ENCODE measurements at regions not wholly inside any gene's neighbourhood (a gene's known extent, or its start where the extent isn't known, plus 50 kb on each side); places are given as distances from the start of the nearest gene placed in this dataset.
"Not testable (repeated sequence)": the region's sequence is repeated elsewhere in the genome, so short reads cannot be mapped to it uniquely, and the experiment has no call there.

- H3K27ac ChIP-seq (ENCODE audit: low read depth, low read length) = no peak overlapping the region
- H3K27me3 ChIP-seq (ENCODE audit: insufficient read depth, low read length) = no peaks in the 10 kb centered on the region
- H3K4me3 ChIP-seq (ENCODE audit: low read length) = no peak overlapping the region
- no peak overlapping the region for H3K9ac ChIP-seq (ENCODE audit: low read depth, low read length)
- H3K9me3 ChIP-seq (ENCODE audit: insufficient read depth, low read depth, low read length) = peaks cover 14% of the 10 kb centered on the region
- H3K4me1 ChIP-seq (ENCODE audit: insufficient read depth, low read length) = no peaks in the 10 kb centered on the region
- H3K36me3 ChIP-seq (ENCODE audit: insufficient read depth, low read length) = no peaks in the 10 kb centered on the region
- WGBS = 96% methylated on average over 2 of the region's 2 CpGs
Measured at GRCh38 chr5:113721171-113721570, 207.7 kb downstream of the YTHDC2 start.

GRCh38 chr5:113723021-113723420, 209.5 kb downstream of the YTHDC2 start:
- Histone ChIP-seq H3K9me3 (ENCODE audit: insufficient read depth, low read depth, low read length) (peaks cover 2% of the 10 kb centered on the region; the same call in 1 of the 2 replicates), H3K27me3 (ENCODE audit: insufficient read depth, low read length) (no peaks in the 10 kb centered on the region), H3K4me3 (ENCODE audit: low read length) (no peak overlapping the region), H3K36me3 (ENCODE audit: insufficient read depth, low read length) (no peaks in the 10 kb centered on the region), H3K4me1 (ENCODE audit: insufficient read depth, low read length) (no peaks in the 10 kb centered on the region), H3K9ac (ENCODE audit: low read depth, low read length) (no peak overlapping the region), H3K27ac (ENCODE audit: low read depth, low read length) (no peak overlapping the region)
- WGBS = 93% methylated on average over 6 of the region's 6 CpGs

- Histone ChIP-seq H3K4me3 (ENCODE audit: low read length) (no peak overlapping the region), H3K9ac (ENCODE audit: low read depth, low read length) (no peak overlapping the region), H3K27me3 (ENCODE audit: insufficient read depth, low read length) (no peaks in the 10 kb centered on the region), H3K9me3 (ENCODE audit: insufficient read depth, low read depth, low read length) (no peaks in the 10 kb centered on the region), H3K4me1 (ENCODE audit: insufficient read depth, low read length) (no peaks in the 10 kb centered on the region), H3K27ac (ENCODE audit: low read depth, low read length) (no peak overlapping the region), H3K36me3 (ENCODE audit: insufficient read depth, low read length) (no peaks in the 10 kb centered on the region)
- 87% methylated on average over 1 of the region's 1 CpG for WGBS
Measured at GRCh38 chr5:113735751-113736150, 222.3 kb downstream of the YTHDC2 start.

GRCh38 chr5:113742176-113742575, 228.7 kb downstream of the YTHDC2 start:
- Histone ChIP-seq H3K4me1 (ENCODE audit: insufficient read depth, low read length) (no peaks in the 10 kb centered on the region), H3K9ac (ENCODE audit: low read depth, low read length) (no peak overlapping the region), H3K27ac (ENCODE audit: low read depth, low read length) (no peak overlapping the region), H3K9me3 (ENCODE audit: insufficient read depth, low read depth, low read length) (no peaks in the 10 kb centered on the region), H3K27me3 (ENCODE audit: insufficient read depth, low read length) (no peaks in the 10 kb centered on the region), H3K36me3 (ENCODE audit: insufficient read depth, low read length) (no peaks in the 10 kb centered on the region), H3K4me3 (ENCODE audit: low read length) (no peak overlapping the region)
- 92% methylated on average over 4 of the region's 4 CpGs for WGBS

GRCh38 chr5:113742639-113743038, 229.1 kb downstream of the YTHDC2 start:
- Histone ChIP-seq H3K4me1 (ENCODE audit: insufficient read depth, low read length) (no peaks in the 10 kb centered on the region), H3K4me3 (ENCODE audit: low read length) (no peak overlapping the region), H3K27me3 (ENCODE audit: insufficient read depth, low read length) (no peaks in the 10 kb centered on the region), H3K9me3 (ENCODE audit: insufficient read depth, low read depth, low read length) (no peaks in the 10 kb centered on the region), H3K36me3 (ENCODE audit: insufficient read depth, low read length) (no peaks in the 10 kb centered on the region), H3K9ac (ENCODE audit: low read depth, low read length) (no peak overlapping the region), H3K27ac (ENCODE audit: low read depth, low read length) (no peak overlapping the region)
- WGBS = 5% methylated on average over 1 of the region's 1 CpG

- Histone ChIP-seq H3K27me3 (ENCODE audit: insufficient read depth, low read length) (no peaks in the 10 kb centered on the region), H3K4me3 (ENCODE audit: low read length) (no peak overlapping the region), H3K36me3 (ENCODE audit: insufficient read depth, low read length) (no peaks in the 10 kb centered on the region), H3K27ac (ENCODE audit: low read depth, low read length) (no peak overlapping the region), H3K4me1 (ENCODE audit: insufficient read depth, low read length) (no peaks in the 10 kb centered on the region; the same call in 1 of the 2 replicates), H3K9me3 (ENCODE audit: insufficient read depth, low read depth, low read length) (no peaks in the 10 kb centered on the region), H3K9ac (ENCODE audit: low read depth, low read length) (no peak overlapping the region)
- 96% methylated on average over 2 of the region's 2 CpGs for WGBS
Measured at GRCh38 chr5:113748403-113748802, 234.9 kb downstream of the YTHDC2 start.

GRCh38 chr5:113749334-113749733, 235.8 kb downstream of the YTHDC2 start:
- Histone ChIP-seq H3K9ac (ENCODE audit: low read depth, low read length) (no peak overlapping the region), H3K4me1 (ENCODE audit: insufficient read depth, low read length) (no peaks in the 10 kb centered on the region; the same call in 1 of the 2 replicates), H3K27me3 (ENCODE audit: insufficient read depth, low read length) (no peaks in the 10 kb centered on the region), H3K27ac (ENCODE audit: low read depth, low read length) (no peak overlapping the region), H3K36me3 (ENCODE audit: insufficient read depth, low read length) (no peaks in the 10 kb centered on the region), H3K9me3 (ENCODE audit: insufficient read depth, low read depth, low read length) (no peaks in the 10 kb centered on the region), H3K4me3 (ENCODE audit: low read length) (no peak overlapping the region)
- WGBS = 91% methylated on average over 1 of the region's 1 CpG

GRCh38 chr5:113753182-113753581, 239.7 kb downstream of the YTHDC2 start:
- not testable (repeated sequence) for H3K27ac ChIP-seq (ENCODE audit: low read depth, low read length); H3K9ac ChIP-seq (ENCODE audit: low read depth, low read length); H3K4me1 ChIP-seq (ENCODE audit: insufficient read depth, low read length); H3K27me3 ChIP-seq (ENCODE audit: insufficient read depth, low read length); H3K9me3 ChIP-seq (ENCODE audit: insufficient read depth, low read depth, low read length); H3K36me3 ChIP-seq (ENCODE audit: insufficient read depth, low read length); H3K4me3 ChIP-seq (ENCODE audit: low read length)
- 77% methylated on average over 20 of the region's 20 CpGs for WGBS

GRCh38 chr5:113755516-113755915, 242.0 kb downstream of the YTHDC2 start:
- Histone ChIP-seq H3K4me3 (ENCODE audit: low read length) (no peak overlapping the region), H3K9ac (ENCODE audit: low read depth, low read length) (no peak overlapping the region), H3K27ac (ENCODE audit: low read depth, low read length) (no peak overlapping the region), H3K9me3 (ENCODE audit: insufficient read depth, low read depth, low read length) (0 out of 2 replicates have a peak, but pooled peaks cover 2% of the 10 kb centered on the region), H3K4me1 (ENCODE audit: insufficient read depth, low read length) (peaks cover 4% of the 10 kb centered on the region; the same call in 1 of the 2 replicates), H3K36me3 (ENCODE audit: insufficient read depth, low read length) (no peaks in the 10 kb centered on the region), H3K27me3 (ENCODE audit: insufficient read depth, low read length) (no peaks in the 10 kb centered on the region)
- WGBS = 99% methylated on average over 3 of the region's 3 CpGs

GRCh38 chr5:113757508-113757907, 244.0 kb downstream of the YTHDC2 start:
- Histone ChIP-seq H3K36me3 (ENCODE audit: insufficient read depth, low read length) (no peaks in the 10 kb centered on the region), H3K27me3 (ENCODE audit: insufficient read depth, low read length) (no peaks in the 10 kb centered on the region), H3K4me1 (ENCODE audit: insufficient read depth, low read length) (peaks cover 8% of the 10 kb centered on the region; the same call in 1 of the 2 replicates), H3K4me3 (ENCODE audit: low read length) (no peak overlapping the region), H3K9ac (ENCODE audit: low read depth, low read length) (no peak overlapping the region), H3K9me3 (ENCODE audit: insufficient read depth, low read depth, low read length) (0 out of 2 replicates have a peak, but pooled peaks cover 2% of the 10 kb centered on the region), H3K27ac (ENCODE audit: low read depth, low read length) (no peak overlapping the region)
- WGBS = 100% methylated on average over 2 of the region's 2 CpGs

GRCh38 chr5:113759505-113759904, 246.0 kb downstream of the YTHDC2 start:
- H3K27me3 ChIP-seq (ENCODE audit: insufficient read depth, low read length) = no peaks in the 10 kb centered on the region
- WGBS = 90% methylated on average over 2 of the region's 2 CpGs
- H3K9ac ChIP-seq (ENCODE audit: low read depth, low read length) = no peak overlapping the region
- H3K4me1 ChIP-seq (ENCODE audit: insufficient read depth, low read length) = peaks cover 8% of the 10 kb centered on the region; the same call in 1 of the 2 replicates
- 0 out of 2 replicates have a peak, but pooled peaks cover 2% of the 10 kb centered on the region for H3K9me3 ChIP-seq (ENCODE audit: insufficient read depth, low read depth, low read length)
- no peak overlapping the region for H3K27ac ChIP-seq (ENCODE audit: low read depth, low read length)
- H3K36me3 ChIP-seq (ENCODE audit: insufficient read depth, low read length) = no peaks in the 10 kb centered on the region
- no peak overlapping the region for H3K4me3 ChIP-seq (ENCODE audit: low read length)

GRCh38 chr5:113760486-113760885, 247.0 kb downstream of the YTHDC2 start:
- 69% methylated on average over 1 of the region's 1 CpG for WGBS
- peaks cover 8% of the 10 kb centered on the region; the same call in 1 of the 2 replicates for H3K4me1 ChIP-seq (ENCODE audit: insufficient read depth, low read length)
- H3K36me3 ChIP-seq (ENCODE audit: insufficient read depth, low read length) = no peaks in the 10 kb centered on the region
- H3K27ac ChIP-seq (ENCODE audit: low read depth, low read length) = no peak overlapping the region
- H3K9me3 ChIP-seq (ENCODE audit: insufficient read depth, low read depth, low read length) = no peaks in the 10 kb centered on the region
- H3K9ac ChIP-seq (ENCODE audit: low read depth, low read length) = no peak overlapping the region
- no peak overlapping the region for H3K4me3 ChIP-seq (ENCODE audit: low read length)
- H3K27me3 ChIP-seq (ENCODE audit: insufficient read depth, low read length) = no peaks in the 10 kb centered on the region
